Esophagus squamous epithelium (tissue), 5 donors: ENCODE measurements at regions not wholly inside any gene's neighbourhood (a gene's known extent, or its start where the extent isn't known, plus 50 kb on each side); places are given as distances from the start of the nearest gene placed in this dataset.

Experiments used
- DNase-seq: peaks from one replicate; lab custom pipeline; 2025; lab: John Stamatoyannopoulos, UW
- H3K27ac ChIP-seq, 4 donors: fragments of 200-600 bp; sonication (generic); one replicate each; pipeline ENCODE4 v1.5.1; 2016 to 2019; ENCODE audit warnings: mild to moderate bottlenecking in 1 of 4
- H3K27me3 ChIP-seq, 4 donors: fragments of 200-600 bp; sonication (generic); 1 replicate in 3 of 4; 2 replicates in 1 of 4; pipeline versions ENCODE4 v1.5.1 to v1.6.0; 2017 to 2021; ENCODE audit warnings: antibody characterized with exemption in 1 of 4
- H3K36me3 ChIP-seq, 3 donors: fragments of 200-600 bp; sonication (generic); one replicate each; pipeline ENCODE4 v1.5.1; 2016 to 2019
- H3K4me1 ChIP-seq, 3 donors: fragments of 200-600 bp; sonication (generic); one replicate each; pipeline ENCODE4 v1.5.1; 2017 to 2019
- H3K4me3 ChIP-seq, 4 donors: fragments of 200-600 bp; sonication (generic); 1 replicate in 3 of 4; 2 replicates in 1 of 4; pipeline ENCODE4 v1.5.1; 2016 to 2019; ENCODE audit warnings: mild to moderate bottlenecking in 2 of 4, moderate library complexity in 1 of 4
- H3K9me3 ChIP-seq, 3 donors: fragments of 200-600 bp; sonication (generic); one replicate each; pipeline ENCODE4 v1.5.1; 2016 to 2019
- CTCF ChIP-seq, 6 experiments: fragments of 450-650 bp in 4 of 6; fragments of 200-600 bp in 2 of 6; sonication (generic) in 2 of 6; IDR thresholded peaks; one replicate each; pipeline ENCODE4 v1.5.1; 2016 to 2019; ENCODE audit warnings: antibody characterized with exemption in 6 of 6, mild to moderate bottlenecking in 4 of 6, moderate library complexity in 4 of 6
- POLR2A ChIP-seq, 4 donors: fragments of 450-650 bp; IDR thresholded peaks; one replicate each; pipeline ENCODE4 v1.6.1; 2017; ENCODE audit warnings: antibody characterized with exemption in 4 of 4, mild to moderate bottlenecking in 4 of 4, moderate library complexity in 3 of 4
- WGBS, 2 donors: methylation state at CpG; one replicate each; pipeline ENCODE4 v1.1.5; 2018; 5-methylcytosine and 5-hydroxymethylcytosine counted together
- intact Hi-C: fragments of 100-400 bp; cut with DNase I; formaldehyde crosslinking; loops from one replicate; pipeline ENCODE4 v1.15.0; 2022
- donor health status: DM: yes; HTN: yes; CAD: no.

GRCh38 chr4:179313823-179314222 is 1871.6 kb upstream of the AGA start:
- no peak for DNase-seq
- WGBS, 2 donors = 60 to 100% methylated on average over 1 of the region's 1 CpG
- no peak overlapping the region for H3K27ac ChIP-seq
- H3K27me3 ChIP-seq = no peaks in the 10 kb centered on the region
- H3K4me3 ChIP-seq = no peak overlapping the region
- no peaks in the 10 kb centered on the region for H3K9me3 ChIP-seq
- intact Hi-C loops = no loop called here
- TF ChIP-seq CTCF (IDR thresholded peaks at IDR 0.05) (no peak), POLR2A (IDR thresholded peaks at IDR 0.05) (no peak)
- no peaks in the 10 kb centered on the region for H3K4me1 ChIP-seq
- H3K36me3 ChIP-seq = no peaks in the 10 kb centered on the region

GRCh38 chr4:179325181-179325580 is 1882.9 kb upstream of the AGA start:
- no peaks in the 10 kb centered on the region for H3K9me3 ChIP-seq
- no peaks in the 10 kb centered on the region for H3K36me3 ChIP-seq
- 79 to 81% methylated on average over 2 of the region's 2 CpGs for WGBS, 2 donors
- no peak overlapping the region for H3K4me3 ChIP-seq
- intact Hi-C loops = no loop called here
- TF ChIP-seq POLR2A (IDR thresholded peaks at IDR 0.05) (no peak), CTCF (IDR thresholded peaks at IDR 0.05) (no peak)
- DNase-seq = no peak
- no peaks in the 10 kb centered on the region for H3K4me1 ChIP-seq
- H3K27ac ChIP-seq = no peak overlapping the region
- H3K27me3 ChIP-seq = no peaks in the 10 kb centered on the region

GRCh38 chr4:179328627-179329026 is 1886.4 kb upstream of the AGA start:
- Histone ChIP-seq H3K4me1 (no peaks in the 10 kb centered on the region), H3K4me3 (no peak overlapping the region), H3K27ac (no peak overlapping the region), H3K9me3 (no peaks in the 10 kb centered on the region), H3K27me3 (no peaks in the 10 kb centered on the region), H3K36me3 (no peaks in the 10 kb centered on the region)
- DNase-seq = no peak
- 48 to 72% methylated on average over 8 of the region's 8 CpGs for WGBS, 2 donors
- intact Hi-C loops = no loop called here
- TF ChIP-seq POLR2A (IDR thresholded peaks at IDR 0.05) (no peak), CTCF (IDR thresholded peaks at IDR 0.05) (no peak)

- Histone ChIP-seq H3K27me3 (no peaks in the 10 kb centered on the region), H3K4me3 (no peak overlapping the region), H3K4me1 (no peaks in the 10 kb centered on the region), H3K27ac (no peak overlapping the region), H3K36me3 (no peaks in the 10 kb centered on the region), H3K9me3 (no peaks in the 10 kb centered on the region)
- 49 to 58% methylated on average over 6 of the region's 6 CpGs for WGBS, 2 donors
- intact Hi-C loops = no loop called here
- DNase-seq = no peak
- TF ChIP-seq CTCF (IDR thresholded peaks at IDR 0.05) (no peak), POLR2A (IDR thresholded peaks at IDR 0.05) (no peak)
Measured at GRCh38 chr4:179331362-179331761, 1889.1 kb upstream of the AGA start.

- intact Hi-C loops = no loop called here
- Histone ChIP-seq H3K27me3 (no peaks in the 10 kb centered on the region), H3K36me3 (no peaks in the 10 kb centered on the region), H3K4me1 (no peaks in the 10 kb centered on the region), H3K4me3 (no peak overlapping the region), H3K9me3 (no peaks in the 10 kb centered on the region), H3K27ac (no peak overlapping the region)
- DNase-seq = no peak
- TF ChIP-seq CTCF (IDR thresholded peaks at IDR 0.05) (no peak), POLR2A (IDR thresholded peaks at IDR 0.05) (no peak)
Measured at GRCh38 chr4:179344861-179345260, 1902.6 kb upstream of the AGA start.
